Nephron (organoid): ENCODE measurements at regions not wholly inside any gene's neighbourhood (a gene's known extent, or its start where the extent isn't known, plus 50 kb on each side); places are given as distances from the start of the nearest gene placed in this dataset.

ENCODE experiments used
- H3K27ac Mint-ChIP-seq, 3 experiments: 2 replicates each; pipeline ENCODE4 v1.8.0; 2020; ENCODE audit warnings: mixed read lengths in 3 of 3, mild to moderate bottlenecking in 2 of 3, moderate library complexity in 1 of 3
- H3K27me3 Mint-ChIP-seq: 2 replicates; pipeline ENCODE4 v1.8.0; 2021; ENCODE audit warnings: low read depth, mild to moderate bottlenecking, moderate library complexity, mixed read lengths
- H3K36me3 Mint-ChIP-seq: 2 replicates; pipeline ENCODE4 v1.8.0; 2020; ENCODE audit warnings: low read depth, mixed read lengths
- H3K4me1 Mint-ChIP-seq: 2 replicates; pipeline ENCODE4 v1.8.0; 2020; ENCODE audit warnings: mixed read lengths
- H3K4me3 Mint-ChIP-seq, 3 experiments: 2 replicates each; pipeline ENCODE4 v1.8.0; 2020; ENCODE audit warnings: mild to moderate bottlenecking in 3 of 3, mixed read lengths in 3 of 3, moderate library complexity in 2 of 3
- H3K9me3 Mint-ChIP-seq: 2 replicates; pipeline ENCODE4 v1.8.0; 2020; ENCODE audit warnings: mixed read lengths
- CTCF ChIP-seq, 3 experiments: fragments of 200-600 bp; sonication (generic); IDR thresholded peaks; one replicate each; pipeline ENCODE4 v1.5.0; 2021; ENCODE audit warnings: antibody characterized with exemption in 3 of 3; ENCODE audit not compliant: unreplicated experiment in 3 of 3

GRCh38 chr1:9434247-9435152, 104.8 kb upstream of the SLC25A33 start:
- H3K36me3 Mint-ChIP-seq = no peaks in the 10 kb centered on the region
- peak overlapping the region in 1 of 3 experiments; percentile 10 for H3K4me3 Mint-ChIP-seq
- H3K4me1 Mint-ChIP-seq = peaks cover 48% of the 10 kb centered on the region
- H3K27me3 Mint-ChIP-seq = peaks cover 7% of the 10 kb centered on the region
- H3K27ac Mint-ChIP-seq = peak overlapping the region in 2 of 3 experiments; percentile 50 to 92
- no peaks in the 10 kb centered on the region for H3K9me3 Mint-ChIP-seq
- no peak for TF ChIP-seq CTCF (IDR thresholded peaks at IDR 0.05; ENCODE audit: unreplicated experiment in 3 of 3)

- Mint-ChIP-seq H3K4me3 (no peak overlapping the region), H3K27me3 (peaks cover 7% of the 10 kb centered on the region), H3K9me3 (no peaks in the 10 kb centered on the region), H3K27ac (peak overlapping the region in 2 of 3 experiments; percentile 85 to 92), H3K4me1 (peaks cover 44% of the 10 kb centered on the region), H3K36me3 (no peaks in the 10 kb centered on the region)
- no peak for TF ChIP-seq CTCF (IDR thresholded peaks at IDR 0.05; ENCODE audit: unreplicated experiment in 3 of 3)
These were observed 104.1 kb upstream of the SLC25A33 start for GRCh38 chr1:9435153-9435636.

GRCh38 chr1:9435854-9436640, 103.2 kb upstream of the SLC25A33 start:
- peaks cover 49% of the 10 kb centered on the region for H3K4me1 Mint-ChIP-seq
- H3K27ac Mint-ChIP-seq = peak overlapping the region; percentile 12 to 92 (median 85)
- peaks cover 7% of the 10 kb centered on the region for H3K27me3 Mint-ChIP-seq
- no peak for TF ChIP-seq CTCF (IDR thresholded peaks at IDR 0.05; ENCODE audit: unreplicated experiment in 3 of 3)
- no peak overlapping the region for H3K4me3 Mint-ChIP-seq
- no peaks in the 10 kb centered on the region for H3K36me3 Mint-ChIP-seq
- H3K9me3 Mint-ChIP-seq = no peaks in the 10 kb centered on the region

GRCh38 chr1:9437961-9438430, 101.3 kb upstream of the SLC25A33 start:
- Mint-ChIP-seq H3K9me3 (no peaks in the 10 kb centered on the region), H3K4me3 (no peak overlapping the region), H3K27ac (peak overlapping the region in 2 of 3 experiments; percentile 57 to 74), H3K27me3 (no peaks in the 10 kb centered on the region), H3K36me3 (no peaks in the 10 kb centered on the region), H3K4me1 (peaks cover 67% of the 10 kb centered on the region)
- TF ChIP-seq CTCF (IDR thresholded peaks at IDR 0.05; ENCODE audit: unreplicated experiment in 3 of 3) = no peak

GRCh38 chr1:9438431-9439073, 100.7 kb upstream of the SLC25A33 start:
- H3K9me3 Mint-ChIP-seq = no peaks in the 10 kb centered on the region
- H3K36me3 Mint-ChIP-seq = no peaks in the 10 kb centered on the region
- peak overlapping the region; percentile 54 to 76 (median 57) for H3K27ac Mint-ChIP-seq
- peaks cover 71% of the 10 kb centered on the region for H3K4me1 Mint-ChIP-seq
- no peaks in the 10 kb centered on the region for H3K27me3 Mint-ChIP-seq
- TF ChIP-seq CTCF (IDR thresholded peaks at IDR 0.05; ENCODE audit: unreplicated experiment in 3 of 3) = no peak
- H3K4me3 Mint-ChIP-seq = no peak overlapping the region
